HEK293T (cell line): ENCODE measurements at regions not wholly inside any gene's neighbourhood (a gene's known extent, or its start where the extent isn't known, plus 50 kb on each side); places are given as distances from the start of the nearest gene placed in this dataset.

ENCODE experiments used
- CTCF ChIA-PET: fragments of 350-600 bp; formaldehyde crosslinking; extraction: SDS; loops from one replicate; lab custom pipeline; 2021; ENCODE audit warnings: antibody characterized with exemption, inconsistent platforms; lab: Yijun Ruan, JAX
- POLR2A ChIA-PET: fragments of 350-600 bp; formaldehyde crosslinking; extraction: SDS; loops from one replicate; lab custom pipeline; 2020; ENCODE audit warnings: antibody characterized with exemption, inconsistent platforms; lab: Yijun Ruan, JAX
- DNase-seq: peaks from one replicate; pipeline ENCODE4 v3.0.0; 2012; ENCODE audit warnings: mixed read lengths; ENCODE audit errors: extremely low spot score
- ARNT ChIP-seq: fragments of 450-650 bp; IDR thresholded peaks from 2 replicates; pipeline ENCODE4 v1.6.1; 2017; ENCODE audit warnings: mild to moderate bottlenecking
- BHLHE40 ChIP-seq: fragments of 450-650 bp; IDR thresholded peaks from 2 replicates; pipeline ENCODE4 v1.6.1; 2016; ENCODE audit warnings: mild to moderate bottlenecking, moderate library complexity, borderline replicate concordance
- CTBP1 ChIP-seq: fragments of 450-650 bp; IDR thresholded peaks from 2 replicates; pipeline ENCODE4 v1.6.1; 2016; ENCODE audit warnings: borderline replicate concordance
- ELF4 ChIP-seq: fragments of 450-650 bp; IDR thresholded peaks from 2 replicates; pipeline ENCODE4 v1.6.1; 2017; ENCODE audit warnings: antibody characterized with exemption
- FOXA1 ChIP-seq: fragments of 450-650 bp; IDR thresholded peaks from 2 replicates; pipeline ENCODE4 v1.6.1; 2016; ENCODE audit warnings: mild to moderate bottlenecking
- FOXK2 ChIP-seq: fragments of 450-650 bp; IDR thresholded peaks from 2 replicates; pipeline ENCODE4 v1.6.1; 2016; ENCODE audit warnings: mild to moderate bottlenecking
- FOXM1 ChIP-seq: fragments of 450-650 bp; IDR thresholded peaks from 2 replicates; pipeline ENCODE4 v1.6.1; 2017; ENCODE audit warnings: mild to moderate bottlenecking, borderline replicate concordance
- HDGF ChIP-seq: fragments of 450-650 bp; IDR thresholded peaks from 2 replicates; pipeline ENCODE4 v1.6.1; 2017; ENCODE audit warnings: antibody characterized with exemption, borderline replicate concordance
- L3MBTL2 ChIP-seq: fragments of 450-650 bp; conservative IDR thresholded peaks from 2 replicates; pipeline ENCODE4 v1.6.1; 2016; ENCODE audit warnings: mild to moderate bottlenecking
- LEF1 ChIP-seq: fragments of 450-650 bp; IDR thresholded peaks from 2 replicates; pipeline ENCODE4 v1.6.1; 2017; ENCODE audit warnings: mild to moderate bottlenecking, borderline replicate concordance
- NFRKB ChIP-seq: fragments of 450-650 bp; IDR thresholded peaks from 2 replicates; pipeline ENCODE4 v1.6.1; 2016; ENCODE audit warnings: mild to moderate bottlenecking, moderate library complexity
- SP1 ChIP-seq: fragments of 450-650 bp; IDR thresholded peaks from 2 replicates; pipeline ENCODE4 v1.6.1; 2017
- SUZ12 ChIP-seq: fragments of 450-650 bp; IDR thresholded peaks from 2 replicates; pipeline ENCODE4 v1.6.1; 2016; ENCODE audit warnings: mild to moderate bottlenecking
- TARDBP ChIP-seq: fragments of 450-650 bp; IDR thresholded peaks from 2 replicates; pipeline ENCODE4 v1.6.1; 2016
- ZNF384 ChIP-seq: fragments of 450-650 bp; IDR thresholded peaks from 2 replicates; pipeline ENCODE4 v1.6.1; 2016
- TF ChIP-seq, protein P1 (sequence below): fragments of 450-650 bp; IDR thresholded peaks from 2 replicates; pipeline ENCODE4 v1.6.1; 2016

DNA sequence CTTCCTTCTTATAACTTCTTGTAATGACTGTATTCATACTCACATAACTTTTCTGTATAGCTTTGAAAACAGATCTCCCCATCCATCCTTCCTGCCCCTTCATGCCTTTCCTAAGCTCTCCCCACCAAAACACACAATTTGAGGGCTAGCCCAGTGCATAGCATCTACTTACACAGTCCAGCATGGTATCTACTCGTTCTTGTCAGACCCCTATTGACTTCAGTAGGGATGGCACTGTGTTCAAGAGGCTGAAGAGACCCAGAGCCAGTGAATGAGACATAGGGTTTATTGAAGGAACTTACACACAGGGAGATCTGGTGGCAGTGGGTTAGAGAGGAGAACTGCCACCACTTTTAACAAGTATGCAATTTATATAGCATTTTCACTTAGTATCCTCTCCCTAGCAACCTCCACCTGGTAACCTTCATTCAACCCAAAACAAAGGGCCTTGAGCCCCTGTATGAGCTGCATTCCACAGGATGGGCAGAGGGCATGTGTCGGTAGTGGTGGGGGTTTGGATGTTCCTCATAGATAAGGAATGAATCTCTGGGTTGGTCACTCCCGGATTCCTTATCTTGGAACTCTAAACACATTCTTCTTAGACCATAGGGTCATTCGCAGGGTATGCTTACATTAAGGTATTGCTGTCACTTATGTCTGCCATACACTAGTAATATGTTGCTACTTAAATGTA, 64.9 kb upstream of the GNG12 start:
- no peak for DNase-seq
- TF ChIP-seq ELF4 (no peak), TARDBP (no peak), FOXK2 (no peak)
- TF ChIP-seq, protein P1, sequence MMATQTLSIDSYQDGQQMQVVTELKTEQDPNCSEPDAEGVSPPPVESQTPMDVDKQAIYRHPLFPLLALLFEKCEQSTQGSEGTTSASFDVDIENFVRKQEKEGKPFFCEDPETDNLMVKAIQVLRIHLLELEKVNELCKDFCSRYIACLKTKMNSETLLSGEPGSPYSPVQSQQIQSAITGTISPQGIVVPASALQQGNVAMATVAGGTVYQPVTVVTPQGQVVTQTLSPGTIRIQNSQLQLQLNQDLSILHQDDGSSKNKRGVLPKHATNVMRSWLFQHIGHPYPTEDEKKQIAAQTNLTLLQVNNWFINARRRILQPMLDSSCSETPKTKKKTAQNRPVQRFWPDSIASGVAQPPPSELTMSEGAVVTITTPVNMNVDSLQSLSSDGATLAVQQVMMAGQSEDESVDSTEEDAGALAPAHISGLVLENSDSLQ, result no peak
- CTCF ChIA-PET, result no interaction called here

DNA sequence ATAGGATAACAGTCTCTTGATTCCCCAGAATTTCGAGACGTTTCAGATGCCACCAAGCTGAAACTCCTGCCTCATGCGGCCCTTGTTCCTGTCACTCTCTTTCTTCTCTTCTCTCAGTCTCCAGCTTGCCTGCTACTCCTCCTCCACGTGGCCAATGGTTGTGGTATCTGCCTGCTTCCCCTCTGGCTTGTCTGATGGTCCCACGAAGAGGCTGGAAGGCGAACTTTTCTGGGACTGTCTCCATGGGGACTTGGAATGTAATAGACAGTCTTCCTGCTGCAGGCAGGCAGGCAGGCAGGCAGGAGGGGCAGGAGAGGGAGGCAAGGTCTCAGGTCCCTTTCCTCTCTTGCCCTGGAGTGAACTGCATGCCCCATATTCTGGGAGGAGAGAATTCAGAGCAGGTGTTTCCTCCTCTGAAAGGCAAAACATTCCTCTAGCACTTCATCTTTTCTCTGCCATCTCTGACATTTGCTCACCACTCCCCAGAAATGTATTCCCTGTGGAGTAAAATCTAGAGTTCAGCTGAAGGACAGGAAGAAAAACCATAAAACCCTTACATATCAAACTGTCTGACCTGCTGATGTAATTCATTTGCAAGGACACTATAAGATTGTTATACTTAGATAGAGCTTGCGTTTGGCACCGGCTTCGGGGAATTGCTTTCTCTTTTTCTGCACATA, 64.1 kb upstream of the GNG12 start:
- ChIA-PET CTCF (interaction anchor here (0.7 kb wide), 1 partner anchor 131 kb away, joined by 3 read pairs; no protein-coding TSS in a partner anchor), POLR2A (no interaction called here)
- no peak for DNase-seq
- TF ChIP-seq HDGF (no peak), ELF4 (no peak), BHLHE40 (no peak), TARDBP (no peak), SP1 (no peak), ARNT (no peak), L3MBTL2 (no peak), ZNF384 (no peak), FOXK2 (no peak), SUZ12 (no peak), NFRKB (no peak), FOXA1 (no peak)
- TF ChIP-seq, protein P1, result no peak

More for the DNA sequence above, 64.9 kb upstream of the GNG12 start:
- POLR2A ChIA-PET, result no interaction called here

DNA sequence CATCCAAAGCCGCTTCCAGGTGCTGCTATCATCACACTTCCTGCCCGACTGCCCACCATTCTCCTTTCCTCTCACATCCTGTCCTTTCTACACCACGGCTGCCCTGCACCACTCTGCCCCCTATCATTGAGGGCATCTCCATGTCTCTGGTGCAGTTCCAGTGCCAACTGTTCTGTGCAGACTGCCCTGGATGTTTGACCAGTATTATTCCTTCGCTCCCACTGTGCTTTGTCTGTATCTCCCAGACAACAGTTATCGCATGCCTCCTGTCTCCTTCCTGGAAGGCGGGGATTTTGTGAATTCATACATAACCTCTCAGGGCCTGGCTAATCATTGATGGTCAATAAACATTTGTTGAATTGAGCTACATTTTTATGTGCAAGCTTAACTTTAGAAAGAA, 63.6 kb upstream of the GNG12 start:
- ChIA-PET CTCF (no interaction called here), POLR2A (no interaction called here)

DNA sequence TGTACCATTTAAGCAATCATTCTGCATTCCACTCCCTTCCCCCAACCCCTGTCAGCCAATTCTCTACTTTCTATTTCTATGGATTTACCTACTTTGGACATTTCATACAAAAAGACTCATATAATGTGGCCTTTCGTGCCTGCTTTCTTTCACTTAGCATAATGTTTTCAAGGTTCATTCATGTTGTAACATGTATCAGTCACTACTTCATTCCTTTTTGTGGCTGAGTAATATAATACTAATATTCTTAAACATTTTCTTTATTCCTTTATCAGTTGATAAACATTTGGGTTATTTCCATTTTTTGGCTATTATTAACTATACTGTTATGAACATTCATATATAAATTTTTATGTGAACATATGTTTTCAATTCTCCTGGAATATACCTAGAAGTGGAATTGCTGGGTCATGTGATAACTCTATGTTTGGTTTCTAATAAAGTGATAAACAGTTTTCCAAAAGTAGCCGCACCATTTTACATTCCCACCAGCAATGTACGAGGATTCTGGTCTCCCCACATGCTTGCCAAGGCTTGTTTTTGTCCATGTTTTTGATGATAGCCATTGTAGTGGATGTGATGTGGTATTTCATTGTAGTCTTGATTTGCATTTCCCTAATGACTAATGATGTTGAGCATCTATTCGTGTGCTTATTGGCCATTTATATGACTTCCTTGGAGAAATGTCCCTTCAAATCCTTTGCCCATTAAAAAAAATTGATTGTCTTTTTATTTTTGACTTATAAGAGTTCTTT, 61.9 kb upstream of the GNG12 start:
- DNase-seq, result no peak
- CTCF ChIA-PET, result no interaction called here
- POLR2A ChIA-PET, result no interaction called here
- TF ChIP-seq FOXA1, result no peak
- TF ChIP-seq FOXM1, result no peak
- TF ChIP-seq ZNF384, result no peak
- no peak for TF ChIP-seq HDGF
- TF ChIP-seq SP1, result no peak
- no peak for TF ChIP-seq NFRKB
- TF ChIP-seq BHLHE40, result no peak
- TF ChIP-seq SUZ12, result no peak
- no peak for TF ChIP-seq ELF4
- TF ChIP-seq, protein P1, result no peak
- no peak for TF ChIP-seq L3MBTL2
- TF ChIP-seq LEF1, result no peak
- no peak for TF ChIP-seq TARDBP
- TF ChIP-seq FOXK2, result no peak

More for the DNA sequence above, 63.6 kb upstream of the GNG12 start:
- TF ChIP-seq NFRKB (no peak), HDGF (no peak), CTBP1 (no peak), FOXK2 (no peak), ZNF384 (no peak), ELF4 (no peak), FOXM1 (no peak), TARDBP (no peak), ARNT (no peak), LEF1 (no peak), SP1 (no peak), BHLHE40 (no peak), FOXA1 (no peak)
- TF ChIP-seq, protein P1, result no peak
- no peak for DNase-seq

DNA sequence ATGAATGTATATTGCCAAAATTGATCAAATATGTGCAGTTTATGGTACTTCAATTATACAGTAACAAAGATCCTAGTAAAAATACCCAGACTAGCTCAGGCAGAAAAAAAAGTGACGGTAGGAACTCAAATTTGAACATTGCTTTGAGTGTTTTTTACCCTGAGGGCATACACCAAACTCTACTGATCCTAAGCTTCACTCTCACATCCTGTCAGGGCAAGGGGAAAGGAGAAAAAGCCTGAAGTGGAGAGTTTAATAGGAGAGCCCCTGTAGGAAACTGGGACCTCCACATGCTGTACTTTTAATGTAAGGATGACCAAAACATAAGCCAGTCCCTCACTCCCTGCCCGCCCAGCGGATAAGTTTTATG, 59.8 kb upstream of the GNG12 start:
- ChIA-PET CTCF (no interaction called here), POLR2A (no interaction called here)
- TF ChIP-seq SUZ12, result no peak
- no peak for TF ChIP-seq L3MBTL2
- no peak for TF ChIP-seq FOXK2
- TF ChIP-seq CTBP1, result no peak
- TF ChIP-seq ELF4, result no peak
- TF ChIP-seq BHLHE40, result no peak
- no peak for TF ChIP-seq TARDBP
- TF ChIP-seq FOXM1, result no peak
- no peak for TF ChIP-seq NFRKB
- TF ChIP-seq LEF1, result no peak
- no peak for TF ChIP-seq HDGF
- no peak for TF ChIP-seq ARNT
- TF ChIP-seq SP1, result no peak
- no peak for TF ChIP-seq ZNF384
- no peak for TF ChIP-seq FOXA1
- TF ChIP-seq, protein P1, result no peak
- DNase-seq, result no peak
